Inflammatory macrophage (primary cell): ENCODE measurements at regions not wholly inside any gene's neighbourhood (a gene's known extent, or its start where the extent isn't known, plus 50 kb on each side); places are given as distances from the start of the nearest gene placed in this dataset.
"Not testable (repeated sequence)": the region's sequence is repeated elsewhere in the genome, so short reads cannot be mapped to it uniquely, and the experiment has no call there.

Source experiments
- DNase-seq, 2 donors: peaks; one replicate each; pipeline ENCODE4 v3.0.0-alpha.2; 2020 to 2022

- DNase-seq = no peak
Measured at GRCh38 chr2:150207979-150208378, 279.5 kb downstream of the RND3 start.

DNA sequence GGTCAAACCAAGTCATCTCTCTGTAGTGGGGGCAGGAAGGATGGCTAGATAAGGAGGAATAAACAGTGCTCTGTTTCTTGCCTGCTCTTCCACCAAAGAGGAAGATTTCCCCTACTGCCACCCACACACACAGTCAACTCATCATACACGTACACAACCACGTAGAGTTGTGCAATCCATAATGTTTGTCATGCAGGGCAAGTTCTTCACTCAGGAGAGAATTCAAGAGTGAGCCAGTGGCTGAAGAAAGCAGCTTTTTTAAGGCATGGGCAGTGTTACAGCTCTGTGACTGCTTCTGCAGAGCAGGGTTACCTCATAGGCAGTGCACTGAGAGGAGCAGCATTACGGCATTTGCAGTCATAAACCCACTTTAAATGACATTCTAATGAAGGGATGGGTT lies 283.0 kb downstream of the RND3 start:
- DNase-seq = peak in 1 of 2 donors; percentile 16

GRCh38 chr2:150194816-150195215 lies 292.7 kb downstream of the RND3 start:
- DNase-seq = not testable (repeated sequence)

DNA sequence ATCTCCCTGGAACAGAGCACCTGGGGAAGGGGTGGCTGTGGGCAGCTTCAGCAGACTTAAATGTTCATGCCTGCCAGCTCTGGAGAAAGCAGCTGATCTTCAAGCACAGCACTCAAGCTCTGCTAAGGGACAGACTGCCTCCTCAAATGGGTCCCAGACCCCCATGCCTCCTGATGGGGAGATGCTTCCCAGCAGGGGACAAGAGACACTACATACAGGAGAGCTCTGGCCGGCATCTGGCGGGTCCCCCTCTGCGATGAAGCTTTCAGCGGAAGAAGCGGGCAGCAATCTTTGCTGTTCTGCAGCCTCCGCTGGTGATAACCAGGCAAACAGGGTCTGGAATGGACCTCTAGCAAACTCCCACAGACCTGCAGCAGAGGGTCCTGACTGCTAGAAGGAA lies 294.8 kb downstream of the RND3 start:
- DNase-seq = no peak

DNA sequence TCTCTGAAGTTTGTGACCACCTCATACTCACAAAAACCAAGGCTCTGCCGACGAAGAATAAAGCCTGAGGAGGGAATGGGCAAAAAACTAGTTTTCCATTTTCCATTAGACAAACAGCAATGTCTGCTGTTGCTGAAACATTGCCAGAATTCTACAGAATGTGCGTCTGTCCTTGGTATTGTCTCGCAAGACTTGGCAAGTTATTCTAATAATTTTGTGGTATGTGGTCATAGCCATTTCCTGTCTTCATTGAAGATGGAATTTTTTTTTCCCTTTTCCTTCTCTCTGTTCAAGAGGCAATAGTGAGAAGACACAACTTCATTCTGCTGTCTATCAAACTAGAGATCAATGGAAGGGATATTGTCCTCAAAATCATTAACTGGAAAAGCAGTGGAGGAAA lies 296.1 kb downstream of the RND3 start:
- DNase-seq = no peak

- no peak for DNase-seq
Measured at GRCh38 chr2:150190546-150190945, 296.9 kb downstream of the RND3 start.

- DNase-seq = no peak
Measured at GRCh38 chr2:150188800-150189199, 298.7 kb downstream of the RND3 start.

GRCh38 chr2:150188177-150188576 lies 299.3 kb downstream of the RND3 start:
- no peak for DNase-seq

GRCh38 chr2:150182566-150183235 lies 304.8 kb downstream of the RND3 start:
- DNase-seq = no peak

DNA sequence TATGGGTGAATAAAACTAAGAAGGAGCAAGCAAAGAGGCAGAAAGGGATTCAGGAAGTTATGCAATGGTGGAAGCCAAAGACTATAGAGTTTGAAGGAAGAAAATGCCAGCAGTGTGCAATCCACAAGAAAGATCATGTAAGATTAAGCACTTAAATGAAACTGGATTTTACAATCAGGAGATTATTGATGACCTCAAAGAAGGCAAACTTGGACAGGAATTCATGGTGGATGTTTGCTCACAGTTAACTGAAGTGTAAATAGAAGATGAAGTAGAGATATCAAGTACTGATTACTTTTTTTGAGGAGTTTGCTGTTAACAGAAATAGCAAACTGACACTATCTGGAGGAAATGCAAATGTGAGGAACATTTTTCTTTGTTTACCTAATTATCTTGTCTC lies 308.9 kb downstream of the RND3 start:
- no peak for DNase-seq

GRCh38 chr2:150174971-150175421 lies 312.5 kb downstream of the RND3 start:
- no peak for DNase-seq

DNA sequence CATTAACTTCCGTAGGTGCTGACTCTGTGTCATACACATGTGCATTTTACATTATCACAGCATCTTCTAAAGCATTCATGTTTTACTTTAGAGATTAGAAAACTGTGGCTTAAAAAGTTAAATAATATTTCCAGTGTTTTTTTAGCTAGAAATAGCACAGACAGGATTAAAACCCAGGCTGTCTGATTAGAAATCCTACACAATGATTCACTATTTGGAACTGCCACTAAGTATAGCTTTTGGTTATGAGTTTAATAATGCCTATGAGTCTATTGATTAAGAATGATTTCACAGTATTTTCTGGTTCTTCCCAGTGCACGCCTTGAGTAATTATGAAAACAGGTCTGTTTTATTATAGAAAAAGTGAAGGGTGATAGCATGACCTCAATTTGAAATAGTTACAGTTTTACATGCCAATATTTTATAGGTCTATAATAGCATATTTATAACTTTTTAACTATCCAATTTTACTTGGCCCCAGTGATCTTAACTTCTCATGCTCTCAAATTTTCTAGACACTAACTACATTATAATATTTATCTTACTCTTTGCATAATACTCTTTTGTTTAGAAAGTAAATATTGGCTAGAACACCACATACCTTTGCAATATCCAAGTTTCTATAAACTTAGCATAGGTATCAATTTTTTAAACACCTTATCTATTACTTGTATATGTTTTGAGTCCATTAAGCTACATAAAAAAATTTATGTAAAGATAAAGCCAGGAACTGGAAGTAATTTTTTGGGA lies 313.2 kb downstream of the RND3 start:
- no peak for DNase-seq

- no peak for DNase-seq
Measured at GRCh38 chr2:150171065-150171548, 316.4 kb downstream of the RND3 start.

DNA sequence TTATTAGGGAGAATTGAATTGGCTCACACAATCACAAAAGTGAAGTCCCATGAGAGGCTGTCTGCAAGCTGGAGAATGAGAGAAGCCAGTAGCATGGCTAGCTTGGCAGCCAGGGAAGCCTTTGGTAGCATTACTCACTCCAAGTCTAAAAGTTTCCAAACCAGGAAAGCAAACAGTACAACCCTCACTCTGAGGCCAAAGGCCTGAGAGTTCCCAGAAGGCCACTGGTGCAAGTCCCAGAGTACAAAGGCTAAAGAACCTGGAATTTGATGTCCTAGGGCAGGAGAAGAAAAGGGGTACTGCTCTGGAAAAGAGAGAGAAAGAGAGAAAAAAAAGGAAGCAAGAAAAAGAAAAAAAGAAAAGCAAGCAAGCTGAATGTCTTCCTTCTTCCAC lies 318.2 kb downstream of the RND3 start:
- DNase-seq = no peak

DNA sequence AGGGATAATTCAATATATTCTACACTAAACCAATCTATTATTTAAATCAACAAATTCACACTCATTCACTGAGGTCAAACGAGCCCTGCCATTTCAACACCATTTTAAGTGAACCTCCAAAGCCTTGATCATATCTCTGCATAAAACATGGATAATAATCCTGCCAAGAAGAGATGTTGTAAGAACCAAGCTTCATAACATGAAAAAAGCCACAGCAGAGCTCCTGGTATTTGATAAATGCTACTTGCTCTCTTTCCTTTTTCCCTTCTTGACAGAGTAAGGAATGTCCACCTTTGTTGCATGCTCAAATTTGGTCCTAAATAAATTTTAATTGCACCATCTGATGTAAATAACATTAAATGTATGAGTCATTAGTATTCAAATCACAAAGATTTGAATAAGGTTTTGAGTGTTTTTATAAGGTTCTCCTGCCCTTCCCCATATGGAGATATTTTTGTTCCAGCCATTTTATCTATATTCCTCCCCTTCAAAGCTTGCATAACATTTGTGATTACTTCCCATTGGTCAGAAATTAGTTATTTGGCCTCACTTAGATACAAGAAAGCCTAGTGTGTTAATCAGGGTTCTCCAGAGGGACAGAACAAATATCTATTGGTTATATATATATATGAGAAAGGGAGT lies 318.8 kb downstream of the RND3 start:
- no peak for DNase-seq

- DNase-seq = no peak
Measured at GRCh38 chr2:150167711-150168110, 319.8 kb downstream of the RND3 start.

GRCh38 chr2:150166313-150167051 lies 321.0 kb downstream of the RND3 start:
- no peak for DNase-seq

GRCh38 chr2:150165988-150166312 lies 321.5 kb downstream of the RND3 start:
- no peak for DNase-seq

DNA sequence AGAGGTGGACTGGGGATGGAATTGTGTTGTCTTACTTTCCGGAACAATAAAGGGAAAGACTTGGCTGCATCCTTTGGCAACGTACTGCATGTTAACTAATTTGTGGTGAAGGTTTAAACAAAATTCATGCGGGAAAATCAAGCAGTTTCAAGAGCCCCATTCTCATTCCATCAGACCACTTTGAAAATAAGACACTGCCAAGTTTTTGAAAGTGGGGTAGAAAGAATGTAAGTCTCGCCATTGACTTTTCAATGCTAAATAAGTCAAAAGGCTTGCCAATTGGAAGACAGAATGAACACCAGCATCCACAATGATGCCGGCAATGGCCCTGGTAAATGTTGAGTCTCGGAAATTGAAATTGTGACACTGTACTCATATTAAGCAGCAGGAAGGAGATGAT lies 322.0 kb downstream of the RND3 start:
- no peak for DNase-seq

GRCh38 chr2:150162241-150162942 lies 325.1 kb downstream of the RND3 start:
- DNase-seq = no peak

DNA sequence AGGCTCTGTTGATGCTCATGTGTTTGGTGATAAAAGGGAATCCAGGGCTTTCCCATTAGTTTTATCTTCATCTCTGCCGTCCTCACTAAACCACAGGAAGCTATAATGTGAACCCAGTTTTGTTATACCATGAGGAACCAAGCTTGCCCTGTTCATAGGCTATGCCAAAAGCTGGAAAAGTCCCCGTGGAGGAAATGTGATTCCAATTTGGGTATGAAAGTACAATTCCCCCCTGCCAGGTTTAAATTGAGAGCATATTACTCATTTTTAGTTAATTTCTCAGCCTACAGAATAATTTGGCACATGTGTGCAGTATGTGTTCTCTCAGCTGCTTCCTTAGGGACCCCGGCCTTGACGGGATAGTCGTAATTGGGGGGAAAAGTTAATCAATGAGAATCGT lies 327.4 kb downstream of the RND3 start:
- DNase-seq = no peak

DNA sequence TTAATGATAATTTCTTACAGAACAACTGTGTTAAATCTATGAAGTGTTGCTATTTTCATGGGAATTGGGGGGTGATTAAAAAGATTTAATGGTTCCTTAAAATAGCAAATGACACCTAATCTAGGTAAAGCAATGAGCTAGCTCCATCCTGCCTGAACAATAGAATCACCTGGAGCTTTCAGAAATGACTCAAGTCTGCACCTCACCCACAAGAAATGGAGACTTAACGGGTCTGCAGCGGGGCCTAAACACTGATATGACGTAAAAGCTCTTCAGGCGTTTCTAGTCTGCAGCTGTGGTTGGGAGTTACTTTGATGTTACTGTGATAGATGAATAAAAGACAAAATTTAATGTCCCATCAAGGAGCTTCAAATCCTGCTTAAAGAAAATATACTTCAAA lies 328.2 kb downstream of the RND3 start:
- DNase-seq = no peak

DNA sequence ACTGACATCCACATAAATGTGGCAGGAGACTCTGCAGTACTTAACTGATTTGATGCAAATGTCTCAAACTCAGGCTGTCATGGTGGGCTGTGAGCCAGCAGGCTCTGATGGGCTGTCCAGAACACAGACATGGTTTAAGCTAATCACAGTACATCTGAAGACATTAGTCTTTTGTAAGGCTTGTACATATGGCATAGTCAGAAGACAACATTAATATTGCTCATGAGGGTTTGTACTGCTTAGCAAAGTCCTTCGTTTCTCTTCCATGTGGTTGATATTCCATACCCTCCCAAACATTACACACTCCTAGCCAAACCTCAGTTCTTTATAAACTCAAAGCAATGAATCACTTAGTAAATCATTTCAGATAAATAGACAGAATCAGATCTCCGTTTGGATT lies 330.6 kb downstream of the RND3 start:
- no peak for DNase-seq
